ENCODE measurements at regions not wholly inside any gene's neighbourhood (a gene's known extent, or its start where the extent isn't known, plus 50 kb on each side); places are given as distances from the start of the nearest gene placed in this dataset.

- DNase-seq (ENCODE audit: insufficient read length, low spot score) (no peak), FAIRE-seq (no peak)
- TF ChIP-seq POLR2AphosphoS5 (IDR thresholded peaks at IDR 0.05; ENCODE audit: low read depth, low read length) (no peak), SPI1 (IDR thresholded peaks at IDR 0.05; ENCODE audit: low read depth, low read length) (no peak), TAF1 (IDR thresholded peaks at IDR 0.05; ENCODE audit: low read depth, low read length) (no peak), POLR2A (IDR thresholded peaks at IDR 0.05; ENCODE audit: low read depth, low read length) (no peak), PAX5 (IDR thresholded peaks at IDR 0.05; ENCODE audit: insufficient read depth, low read length, severe bottlenecking) (no peak), POU2F2 (IDR thresholded peaks at IDR 0.05; ENCODE audit: low read depth, low read length) (no peak)
Measured at GRCh38 chr16:47852991-47853390, 302.8 kb downstream of the ABCC12 start.

GRCh38 chr16:47851146-47851545 lies 304.6 kb downstream of the ABCC12 start:
- TF ChIP-seq POLR2AphosphoS5 (IDR thresholded peaks at IDR 0.05; ENCODE audit: low read depth, low read length): no peak
- no peak for TF ChIP-seq POLR2A (IDR thresholded peaks at IDR 0.05; ENCODE audit: low read depth, low read length)
- no peak for TF ChIP-seq POU2F2 (IDR thresholded peaks at IDR 0.05; ENCODE audit: low read depth, low read length)
- no peak for TF ChIP-seq PAX5 (IDR thresholded peaks at IDR 0.05; ENCODE audit: insufficient read depth, low read length, severe bottlenecking)
- TF ChIP-seq TAF1 (IDR thresholded peaks at IDR 0.05; ENCODE audit: low read depth, low read length): no peak
- TF ChIP-seq SPI1 (IDR thresholded peaks at IDR 0.05; ENCODE audit: low read depth, low read length): no peak
- no peak for DNase-seq (ENCODE audit: insufficient read length, low spot score)
- FAIRE-seq: no peak

- FAIRE-seq: no peak
- no peak for DNase-seq (ENCODE audit: insufficient read length, low spot score)
- TF ChIP-seq TAF1 (IDR thresholded peaks at IDR 0.05; ENCODE audit: low read depth, low read length) (no peak), PAX5 (IDR thresholded peaks at IDR 0.05; ENCODE audit: insufficient read depth, low read length, severe bottlenecking) (no peak), POLR2A (IDR thresholded peaks at IDR 0.05; ENCODE audit: low read depth, low read length) (no peak), POU2F2 (IDR thresholded peaks at IDR 0.05; ENCODE audit: low read depth, low read length) (no peak), POLR2AphosphoS5 (IDR thresholded peaks at IDR 0.05; ENCODE audit: low read depth, low read length) (no peak), SPI1 (IDR thresholded peaks at IDR 0.05; ENCODE audit: low read depth, low read length) (no peak)
Measured at GRCh38 chr16:47849736-47850135, 306.1 kb downstream of the ABCC12 start.

- FAIRE-seq (no peak), DNase-seq (ENCODE audit: insufficient read length, low spot score) (no peak)
- no peak for TF ChIP-seq POLR2AphosphoS5 (IDR thresholded peaks at IDR 0.05; ENCODE audit: low read depth, low read length)
- TF ChIP-seq POU2F2 (IDR thresholded peaks at IDR 0.05; ENCODE audit: low read depth, low read length): no peak
Measured at GRCh38 chr16:47848421-47849109, 307.2 kb downstream of the ABCC12 start.

GRCh38 chr16:47847220-47847970 lies 308.4 kb downstream of the ABCC12 start:
- FAIRE-seq: no peak
- DNase-seq (ENCODE audit: insufficient read length, low spot score): no peak
- TF ChIP-seq TAF1 (IDR thresholded peaks at IDR 0.05; ENCODE audit: low read depth, low read length): no peak
- TF ChIP-seq POLR2A (IDR thresholded peaks at IDR 0.05; ENCODE audit: low read depth, low read length): no peak
- TF ChIP-seq POLR2AphosphoS5 (IDR thresholded peaks at IDR 0.05; ENCODE audit: low read depth, low read length): no peak
- TF ChIP-seq SPI1 (IDR thresholded peaks at IDR 0.05; ENCODE audit: low read depth, low read length): no peak
- TF ChIP-seq POU2F2 (IDR thresholded peaks at IDR 0.05; ENCODE audit: low read depth, low read length): no peak
- no peak for TF ChIP-seq PAX5 (IDR thresholded peaks at IDR 0.05; ENCODE audit: insufficient read depth, low read length, severe bottlenecking)

DNA sequence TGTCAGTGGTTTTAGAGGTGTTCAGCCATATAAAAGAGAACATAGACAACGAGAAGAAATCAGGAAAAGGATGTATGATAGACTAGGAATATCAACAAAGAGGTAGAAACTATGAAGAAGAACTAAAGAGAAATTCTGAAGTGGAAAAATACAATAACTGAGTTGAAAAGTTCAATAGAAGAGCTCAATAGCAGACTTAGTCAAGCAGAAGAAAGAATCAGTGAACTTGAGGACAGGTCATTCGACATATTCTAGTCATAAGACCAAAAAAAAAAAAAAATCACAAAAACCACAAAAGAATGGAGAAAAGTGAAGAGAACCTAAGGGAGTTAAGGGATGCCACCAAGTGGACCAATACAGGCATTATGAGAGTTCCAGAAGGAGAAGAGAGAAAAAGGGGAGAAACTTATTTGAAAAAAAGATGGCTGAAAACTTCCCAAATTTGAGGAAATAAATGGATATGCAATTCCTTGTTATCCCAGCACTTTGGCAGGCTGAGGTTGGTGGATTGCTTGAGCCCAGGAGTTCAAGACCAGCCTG lies 321.2 kb downstream of the ABCC12 start:
- FAIRE-seq (no peak), DNase-seq (ENCODE audit: insufficient read length, low spot score) (no peak)
- TF ChIP-seq POLR2AphosphoS5 (IDR thresholded peaks at IDR 0.05; ENCODE audit: low read depth, low read length) (no peak), POLR2A (IDR thresholded peaks at IDR 0.05; ENCODE audit: low read depth, low read length) (no peak), PAX5 (IDR thresholded peaks at IDR 0.05; ENCODE audit: insufficient read depth, low read length, severe bottlenecking) (no peak), SPI1 (IDR thresholded peaks at IDR 0.05; ENCODE audit: low read depth, low read length) (no peak)

GRCh38 chr16:47833771-47834170 lies 322.0 kb downstream of the ABCC12 start:
- FAIRE-seq (no peak), DNase-seq (ENCODE audit: insufficient read length, low spot score) (no peak)
- no peak for TF ChIP-seq PAX5 (IDR thresholded peaks at IDR 0.05; ENCODE audit: insufficient read depth, low read length, severe bottlenecking)

GRCh38 chr16:47829850-47830600 lies 325.8 kb downstream of the ABCC12 start:
- no peak for TF ChIP-seq TAF1 (IDR thresholded peaks at IDR 0.05; ENCODE audit: low read depth, low read length)
- no peak for TF ChIP-seq SPI1 (IDR thresholded peaks at IDR 0.05; ENCODE audit: low read depth, low read length)
- TF ChIP-seq PAX5 (IDR thresholded peaks at IDR 0.05; ENCODE audit: insufficient read depth, low read length, severe bottlenecking): no peak
- no peak for TF ChIP-seq POLR2AphosphoS5 (IDR thresholded peaks at IDR 0.05; ENCODE audit: low read depth, low read length)
- TF ChIP-seq POU2F2 (IDR thresholded peaks at IDR 0.05; ENCODE audit: low read depth, low read length): no peak
- TF ChIP-seq POLR2A (IDR thresholded peaks at IDR 0.05; ENCODE audit: low read depth, low read length): no peak
- DNase-seq (ENCODE audit: insufficient read length, low spot score) (no peak), FAIRE-seq (no peak)

DNA sequence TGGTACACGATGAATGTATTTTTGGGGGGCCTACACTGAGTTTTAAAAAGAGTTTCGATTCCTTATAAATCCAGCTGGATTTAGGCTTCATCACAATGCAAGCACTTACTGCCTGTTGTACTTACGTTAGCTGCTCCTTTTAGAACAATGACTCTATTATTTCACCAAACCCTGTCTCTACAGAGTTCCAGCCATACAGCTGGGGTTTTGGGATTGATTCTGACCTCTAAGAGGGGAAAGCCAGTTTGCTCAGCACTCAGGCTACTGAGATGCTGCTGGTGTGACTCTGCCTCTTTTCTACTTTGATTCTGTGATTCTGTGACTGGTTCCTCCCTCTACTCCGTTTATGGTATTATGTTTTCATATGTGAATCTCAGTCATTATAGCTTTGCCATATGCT lies 329.7 kb downstream of the ABCC12 start:
- FAIRE-seq: no peak
- no peak for DNase-seq (ENCODE audit: insufficient read length, low spot score)
- TF ChIP-seq PAX5 (IDR thresholded peaks at IDR 0.05; ENCODE audit: insufficient read depth, low read length, severe bottlenecking): no peak
- no peak for TF ChIP-seq SPI1 (IDR thresholded peaks at IDR 0.05; ENCODE audit: low read depth, low read length)
- TF ChIP-seq POLR2AphosphoS5 (IDR thresholded peaks at IDR 0.05; ENCODE audit: low read depth, low read length): no peak
